Vagina (tissue), 2 donors: ENCODE measurements at regions not wholly inside any gene's neighbourhood (a gene's known extent, or its start where the extent isn't known, plus 50 kb on each side); places are given as distances from the start of the nearest gene placed in this dataset.

Experiments
- POLR2A ChIP-seq, 2 donors: fragments of 450-650 bp; IDR thresholded peaks; one replicate each; pipeline ENCODE4 v1.6.1; 2017; ENCODE audit warnings: antibody characterized with exemption in 2 of 2, mild to moderate bottlenecking in 2 of 2, moderate library complexity in 2 of 2
- POLR2AphosphoS5 ChIP-seq, 2 donors: sonication (generic); formaldehyde crosslinking; IDR thresholded peaks; one replicate each; pipeline ENCODE4 v1.9.0; 2017; ENCODE audit warnings: antibody characterized with exemption in 2 of 2, mild to moderate bottlenecking in 2 of 2, low read depth in 1 of 2; ENCODE audit not compliant: insufficient read depth in 1 of 2
- TF ChIP-seq, protein P1 (sequence below), 3 experiments: fragments of 450-650 bp in 2 of 3; fragments of 200-600 bp in 1 of 3; sonication (generic) in 1 of 3; IDR thresholded peaks; one replicate each; pipeline ENCODE4 v1.5.1; 2017 to 2019; ENCODE audit warnings: antibody characterized with exemption in 3 of 3, mild to moderate bottlenecking in 2 of 3, moderate library complexity in 2 of 3

DNA sequence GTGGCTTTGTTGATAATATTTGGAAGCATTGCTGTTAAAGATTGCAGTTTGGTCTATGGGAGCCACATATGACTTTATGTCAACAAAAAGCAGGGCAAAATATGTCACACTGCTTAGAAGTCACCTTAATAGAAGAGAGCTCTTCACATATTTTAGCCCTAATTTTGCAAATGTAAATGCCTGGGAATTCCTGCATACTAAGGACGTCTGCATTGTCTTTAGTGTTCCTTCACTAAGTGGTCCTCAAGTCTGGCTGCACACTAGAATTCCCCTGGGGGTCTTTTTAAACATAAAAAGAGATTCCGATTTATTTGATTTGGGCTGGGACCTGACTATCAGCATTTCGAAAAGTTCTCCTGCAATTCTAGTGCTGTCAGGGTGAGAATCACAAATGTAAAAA is 495.1 kb upstream of the FAM241A start:
- TF ChIP-seq POLR2A (IDR thresholded peaks at IDR 0.05) (no peak), POLR2AphosphoS5 (IDR thresholded peaks at IDR 0.05; ENCODE audit: insufficient read depth in 1 of 2, low read depth in 1 of 2) (no peak)
- TF ChIP-seq, protein P1, sequence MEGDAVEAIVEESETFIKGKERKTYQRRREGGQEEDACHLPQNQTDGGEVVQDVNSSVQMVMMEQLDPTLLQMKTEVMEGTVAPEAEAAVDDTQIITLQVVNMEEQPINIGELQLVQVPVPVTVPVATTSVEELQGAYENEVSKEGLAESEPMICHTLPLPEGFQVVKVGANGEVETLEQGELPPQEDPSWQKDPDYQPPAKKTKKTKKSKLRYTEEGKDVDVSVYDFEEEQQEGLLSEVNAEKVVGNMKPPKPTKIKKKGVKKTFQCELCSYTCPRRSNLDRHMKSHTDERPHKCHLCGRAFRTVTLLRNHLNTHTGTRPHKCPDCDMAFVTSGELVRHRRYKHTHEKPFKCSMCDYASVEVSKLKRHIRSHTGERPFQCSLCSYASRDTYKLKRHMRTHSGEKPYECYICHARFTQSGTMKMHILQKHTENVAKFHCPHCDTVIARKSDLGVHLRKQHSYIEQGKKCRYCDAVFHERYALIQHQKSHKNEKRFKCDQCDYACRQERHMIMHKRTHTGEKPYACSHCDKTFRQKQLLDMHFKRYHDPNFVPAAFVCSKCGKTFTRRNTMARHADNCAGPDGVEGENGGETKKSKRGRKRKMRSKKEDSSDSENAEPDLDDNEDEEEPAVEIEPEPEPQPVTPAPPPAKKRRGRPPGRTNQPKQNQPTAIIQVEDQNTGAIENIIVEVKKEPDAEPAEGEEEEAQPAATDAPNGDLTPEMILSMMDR (IDR thresholded peaks at IDR 0.05) = no peak
